ENCODE measurements at regions not wholly inside any gene's neighbourhood (a gene's known extent, or its start where the extent isn't known, plus 50 kb on each side); places are given as distances from the start of the nearest gene placed in this dataset.

DNA sequence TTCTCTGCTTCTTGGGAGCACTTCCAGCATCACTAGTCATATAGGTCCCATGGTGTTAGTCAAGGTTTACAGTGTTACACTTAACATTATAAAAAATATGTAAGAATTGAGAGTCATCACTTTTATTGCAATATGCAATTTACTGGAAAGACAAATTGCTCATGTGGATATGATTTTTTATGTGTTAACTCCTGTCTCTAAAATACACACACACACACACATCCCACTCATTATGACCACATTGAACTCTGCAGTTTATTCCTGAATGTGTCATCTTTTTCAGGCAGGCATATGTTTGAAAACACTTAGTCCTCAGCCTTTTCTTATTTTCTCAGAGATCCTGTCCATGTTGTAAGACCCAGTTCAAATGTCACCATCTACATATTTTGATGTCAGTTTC lies 148.5 kb upstream of the MRPS30 start:
- DNase-seq (ENCODE audit: low read depth) = no peak

DNA sequence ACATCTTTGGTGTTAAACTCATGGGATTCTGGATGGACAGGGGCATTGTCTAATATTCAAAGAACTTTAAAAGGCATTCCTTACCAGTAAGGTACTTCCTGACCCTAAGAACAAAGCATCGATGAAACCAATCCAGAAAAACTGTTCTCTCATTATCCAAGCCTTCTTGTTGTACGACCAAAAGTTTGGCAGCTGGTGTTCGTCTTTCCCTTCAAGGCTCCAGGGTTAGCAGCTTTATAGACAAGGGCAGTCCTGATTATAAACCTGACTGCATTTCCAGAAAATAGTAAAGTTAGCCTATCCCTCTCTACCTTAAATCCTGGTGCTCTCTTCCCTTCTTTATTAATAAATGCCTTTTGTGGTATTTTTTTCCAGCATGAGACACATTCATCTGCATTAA lies 149.4 kb upstream of the MRPS30 start:
- no peak for DNase-seq (ENCODE audit: low read depth)

DNA sequence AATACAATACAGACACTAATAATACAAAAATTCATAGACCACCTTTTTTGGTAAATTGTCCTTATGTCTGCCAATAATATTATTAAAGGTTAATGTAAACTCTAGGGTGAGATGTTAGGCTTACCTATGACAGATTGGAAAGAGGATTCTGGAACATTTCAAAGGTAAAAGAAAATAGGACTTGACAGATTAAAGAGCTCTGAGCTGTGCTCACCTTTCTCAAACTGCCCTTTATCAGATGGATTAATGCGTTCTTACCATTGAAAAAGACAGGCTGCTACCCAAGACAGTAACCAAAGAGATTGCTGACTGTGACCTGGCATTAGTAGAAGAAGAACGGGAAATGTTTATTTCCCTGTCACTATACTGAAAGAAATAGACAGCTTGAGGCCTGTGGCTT lies 156.1 kb upstream of the MRPS30 start:
- DNase-seq (ENCODE audit: low read depth) = no peak

DNA sequence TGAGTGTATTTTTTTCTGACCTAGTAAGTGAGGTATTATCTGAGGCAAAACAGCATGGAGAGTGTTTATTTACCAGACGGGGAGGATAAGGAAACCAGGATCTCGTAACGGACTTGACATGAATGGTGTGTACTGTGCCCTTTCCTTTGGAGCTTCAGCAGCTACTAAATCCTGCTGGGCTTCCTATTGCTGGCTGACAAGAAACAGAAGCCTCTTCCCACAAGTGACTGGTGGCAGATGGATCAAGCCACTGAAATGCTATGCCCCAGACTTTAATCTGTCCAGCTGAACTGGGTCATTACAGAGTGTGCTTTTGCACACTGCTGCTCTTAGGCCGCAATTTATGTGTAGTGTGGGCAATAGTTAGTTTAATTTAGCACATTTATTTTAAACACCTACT lies 162.7 kb upstream of the MRPS30 start:
- no peak for DNase-seq (ENCODE audit: low read depth)

DNA sequence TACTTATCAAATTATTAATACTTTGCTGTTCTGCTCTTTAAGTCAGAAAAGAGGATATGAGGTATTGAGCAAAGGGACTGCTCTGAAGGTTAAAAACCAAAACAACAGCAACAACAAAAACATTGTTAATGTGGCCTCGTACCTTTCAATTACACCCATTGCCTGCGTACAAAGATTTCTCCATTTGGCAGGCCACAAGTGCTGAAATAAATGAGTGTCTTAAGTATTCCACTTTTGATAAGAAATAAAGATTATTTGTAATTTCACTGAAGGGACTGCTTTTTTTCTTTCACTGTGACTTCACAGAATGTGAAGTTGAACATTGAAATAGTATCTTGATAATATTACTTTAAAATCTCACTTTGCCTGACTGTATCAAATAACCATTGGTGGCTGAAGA lies 163.2 kb upstream of the MRPS30 start:
- DNase-seq (ENCODE audit: low read depth) = no peak

DNA sequence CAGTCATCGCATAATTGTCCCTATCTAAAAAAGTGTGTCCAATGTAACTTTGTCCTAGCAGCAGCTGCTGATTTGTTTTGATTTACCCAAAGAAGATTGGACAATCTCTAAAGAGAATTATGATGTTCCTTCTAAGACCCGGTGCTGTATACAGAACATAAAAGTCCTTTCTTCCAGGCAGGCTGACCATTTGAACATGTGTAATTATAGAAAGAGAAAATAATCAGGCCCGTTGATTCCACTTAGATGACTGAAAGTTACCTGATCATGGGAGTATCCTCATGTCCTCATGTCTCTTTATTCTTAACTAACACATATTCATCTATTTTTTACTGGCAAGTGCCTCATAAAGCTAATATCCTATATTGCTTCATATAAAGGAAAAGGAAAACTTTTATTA lies 164.1 kb upstream of the MRPS30 start:
- DNase-seq (ENCODE audit: low read depth) = no peak

DNA sequence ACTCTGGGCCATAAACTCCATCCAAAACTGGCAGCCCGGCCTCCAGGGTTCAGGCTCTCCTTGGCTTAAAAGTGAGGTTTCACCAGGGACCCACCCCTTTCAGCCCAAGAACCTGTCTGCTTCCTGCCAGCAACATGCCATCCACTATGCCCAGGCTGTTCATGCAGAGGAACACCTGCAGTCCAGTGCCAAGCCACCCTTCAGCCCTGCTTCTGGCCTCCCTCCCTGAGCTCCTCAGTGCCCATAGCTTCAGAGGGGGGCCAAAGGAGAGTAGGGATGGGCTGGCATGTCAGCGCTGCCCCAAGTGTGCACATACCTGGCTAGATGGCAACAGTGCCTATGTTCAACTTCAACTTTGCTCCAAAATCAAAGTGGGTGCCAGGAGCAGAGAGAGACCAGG lies 166.9 kb upstream of the MRPS30 start:
- no peak for DNase-seq (ENCODE audit: low read depth)

DNA sequence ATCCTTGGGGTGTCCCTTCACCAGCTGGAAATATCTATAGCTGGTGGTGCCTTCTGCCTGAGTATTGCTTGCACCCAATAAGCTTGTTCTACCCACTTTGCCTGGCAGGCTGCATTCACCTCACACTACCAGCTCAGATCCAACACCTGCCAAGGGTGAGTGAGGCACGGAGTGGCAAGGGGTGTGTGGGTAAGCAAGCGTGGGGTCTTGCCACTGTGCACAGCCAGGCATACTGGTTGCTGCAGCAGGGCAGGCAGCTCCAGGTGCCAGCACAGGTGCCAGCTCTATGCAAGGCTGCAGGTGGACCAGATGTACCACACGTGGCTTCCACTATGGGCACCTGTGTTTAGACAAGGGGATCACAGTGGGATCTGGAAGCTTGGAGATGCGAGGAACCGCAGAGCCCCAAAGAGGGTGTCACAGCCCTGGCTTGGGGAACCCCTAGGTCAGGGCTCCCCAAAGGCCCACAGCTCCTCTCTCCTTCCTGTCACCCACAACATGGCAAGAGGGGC lies 167.7 kb upstream of the MRPS30 start:
- DNase-seq (ENCODE audit: low read depth) = no peak

DNA sequence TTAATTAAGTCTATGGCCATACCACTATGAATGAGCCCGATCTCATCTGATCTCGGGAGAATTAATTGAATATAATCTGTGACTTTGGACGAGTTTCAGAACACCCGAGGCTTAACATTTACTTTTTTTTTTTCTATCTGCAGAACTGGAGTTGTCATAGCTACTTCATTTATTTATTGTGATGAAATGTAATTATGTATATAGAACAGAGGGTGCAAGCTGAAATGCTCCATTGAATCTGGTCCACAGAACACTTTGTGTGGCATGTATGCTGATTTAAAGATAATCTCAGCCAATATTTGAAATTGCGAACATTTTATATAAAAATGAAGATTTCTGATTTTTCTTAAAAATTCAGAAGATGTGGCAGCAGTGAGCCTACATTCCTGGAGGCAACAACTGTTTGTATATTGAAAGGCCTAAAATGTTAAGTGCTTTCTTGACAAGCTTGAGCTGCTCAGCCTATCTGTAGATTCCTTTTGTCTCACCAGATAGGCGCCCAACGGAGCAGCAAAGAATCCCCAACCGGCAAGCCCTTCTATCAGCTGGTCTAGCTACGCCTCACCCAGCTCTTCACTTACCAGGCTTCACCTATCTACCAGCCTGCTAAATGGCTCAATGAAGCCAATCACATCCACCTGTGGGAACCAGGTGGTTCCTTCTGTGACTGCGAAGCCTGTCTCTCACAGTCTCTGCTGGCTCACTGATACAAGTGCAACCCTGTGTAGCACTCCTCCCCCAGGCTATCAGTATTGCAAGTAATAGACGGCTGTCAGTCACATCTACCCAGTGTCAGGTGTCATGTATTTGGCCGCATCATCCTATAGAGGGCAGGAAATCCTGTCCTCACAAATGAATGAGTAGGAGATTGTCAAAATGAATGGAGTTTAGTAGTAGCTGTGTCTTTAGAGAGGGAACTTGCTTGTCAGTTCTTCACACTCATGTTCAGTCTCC lies 170.6 kb upstream of the MRPS30 start:
- no peak for DNase-seq (ENCODE audit: low read depth)

DNA sequence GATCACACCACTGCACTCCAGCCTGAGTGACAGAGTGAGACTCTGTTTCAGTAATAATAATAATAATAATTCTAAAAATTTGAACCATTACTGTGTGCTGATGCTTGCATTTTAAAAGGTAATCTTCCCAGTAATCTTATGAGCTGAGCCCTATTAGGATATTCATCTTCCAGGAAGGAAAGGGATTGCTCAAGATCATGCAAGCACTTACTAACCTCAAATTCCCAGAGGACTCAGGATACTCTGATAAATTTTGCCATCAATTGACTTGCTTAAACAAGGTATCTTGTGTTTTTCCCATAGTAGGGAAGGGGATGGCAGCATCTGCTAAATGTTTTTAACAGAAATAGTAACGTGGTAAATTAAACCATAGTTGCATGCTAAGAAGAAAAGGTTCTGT lies 176.4 kb upstream of the MRPS30 start:
- no peak for DNase-seq (ENCODE audit: low read depth)

DNA sequence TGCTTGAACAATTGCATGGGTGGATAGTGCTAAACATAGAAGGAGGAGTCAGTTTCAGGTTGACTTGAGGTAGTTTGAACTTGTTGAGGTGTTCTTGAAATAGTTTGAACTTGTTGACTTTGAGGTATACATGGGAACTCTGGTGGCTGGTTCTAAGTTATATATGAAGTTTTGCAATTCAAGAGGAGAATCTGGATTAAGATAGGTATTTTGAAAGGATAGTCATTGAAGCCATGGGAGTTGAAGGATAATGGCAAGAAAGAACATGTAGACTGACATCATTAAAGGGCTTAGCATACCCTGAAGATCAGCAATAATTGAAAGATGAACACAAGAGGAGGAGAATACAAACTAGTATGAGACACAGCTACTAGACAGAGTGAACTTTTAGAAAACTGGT lies 181.9 kb upstream of the MRPS30 start:
- no peak for DNase-seq (ENCODE audit: low read depth)

DNA sequence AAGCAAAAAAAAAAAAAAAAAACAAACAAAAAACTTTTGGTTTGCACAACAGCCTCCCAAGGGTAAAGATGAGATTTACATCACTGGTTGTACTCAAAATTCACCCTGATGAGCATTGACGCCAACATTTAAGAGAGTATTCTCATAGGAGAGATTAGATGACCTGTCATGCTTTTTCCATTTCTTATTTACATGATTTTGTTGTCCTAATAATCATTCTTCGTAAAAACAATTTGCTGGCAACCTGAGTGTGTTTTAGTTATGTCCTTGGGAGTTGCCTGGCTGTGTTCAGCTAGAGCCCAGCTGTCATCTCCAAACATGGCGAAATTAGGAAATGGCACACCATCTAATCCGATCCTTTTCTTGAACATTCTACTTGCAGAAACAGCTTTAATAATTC lies 186.4 kb upstream of the MRPS30 start:
- DNase-seq (ENCODE audit: low read depth) = no peak

DNA sequence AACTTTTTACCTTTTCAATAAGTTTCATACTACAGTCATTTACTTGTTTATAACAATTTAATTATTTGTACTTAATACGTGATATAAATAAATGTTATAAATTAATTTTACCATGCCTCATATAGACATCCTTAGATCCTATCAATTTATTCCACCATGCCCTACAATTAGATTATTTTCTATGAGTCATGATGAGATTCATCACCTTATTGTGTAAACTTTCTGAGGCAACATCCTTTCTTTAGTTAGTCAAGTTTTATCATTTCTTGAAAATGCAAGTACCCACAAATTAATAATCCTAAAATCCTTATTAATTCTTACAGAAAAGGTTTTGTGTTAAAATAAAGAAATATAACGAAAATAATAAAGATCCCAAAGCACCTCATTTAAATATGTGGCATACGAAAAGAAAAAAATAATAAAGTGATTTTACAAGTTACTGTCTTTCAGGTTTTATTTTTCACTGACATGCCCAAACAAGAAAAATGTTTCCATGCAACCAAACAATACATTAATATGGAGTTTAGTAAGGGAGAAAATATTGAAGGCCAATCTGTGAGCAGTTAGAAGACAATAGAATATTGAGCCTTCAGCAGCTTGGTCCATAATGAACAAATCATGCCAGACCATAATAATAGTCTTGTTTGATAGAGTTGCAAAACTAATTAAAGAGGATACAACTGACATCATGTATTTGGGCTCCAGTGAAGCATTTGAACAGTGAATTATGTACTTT lies 188.7 kb upstream of the MRPS30 start:
- no peak for DNase-seq (ENCODE audit: low read depth)

DNA sequence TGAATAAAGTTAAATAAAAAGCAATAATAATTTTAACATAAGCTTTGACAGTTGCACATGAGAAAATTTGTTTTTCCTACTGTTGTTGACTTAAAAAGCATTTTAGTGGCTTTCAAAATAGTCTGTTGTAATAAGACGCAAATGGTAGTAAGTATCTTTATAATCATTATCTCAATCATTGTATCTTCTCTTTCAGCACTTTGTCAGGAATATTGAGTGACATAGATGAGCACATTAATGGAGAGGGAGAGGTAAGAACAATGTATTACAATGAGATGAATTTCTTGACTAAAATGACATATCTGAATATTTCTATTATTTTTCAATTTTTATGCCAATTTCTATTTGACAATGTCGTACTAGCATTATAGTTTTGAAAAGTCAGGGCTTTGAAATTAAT lies 193.9 kb upstream of the MRPS30 start:
- DNase-seq (ENCODE audit: low read depth) = no peak

DNA sequence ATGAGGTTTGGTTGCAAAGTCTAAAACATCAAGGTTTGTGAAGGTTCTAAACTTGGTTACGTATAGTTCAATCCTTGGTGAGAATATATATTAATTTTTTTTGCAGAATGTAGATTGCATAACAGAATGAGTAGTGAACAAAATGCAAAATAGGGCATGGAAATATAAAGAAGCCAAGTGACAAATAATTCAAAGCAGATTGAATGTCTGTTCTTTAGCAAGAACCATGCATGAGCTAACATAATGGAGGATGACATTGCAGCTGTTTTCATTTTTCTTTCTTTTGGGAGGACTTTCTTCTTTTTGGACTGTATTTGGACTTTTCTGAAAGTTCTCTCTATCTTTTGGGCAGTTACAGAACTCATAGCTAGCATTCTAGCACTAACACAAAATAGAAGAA lies 194.8 kb upstream of the MRPS30 start:
- DNase-seq (ENCODE audit: low read depth) = no peak

DNA sequence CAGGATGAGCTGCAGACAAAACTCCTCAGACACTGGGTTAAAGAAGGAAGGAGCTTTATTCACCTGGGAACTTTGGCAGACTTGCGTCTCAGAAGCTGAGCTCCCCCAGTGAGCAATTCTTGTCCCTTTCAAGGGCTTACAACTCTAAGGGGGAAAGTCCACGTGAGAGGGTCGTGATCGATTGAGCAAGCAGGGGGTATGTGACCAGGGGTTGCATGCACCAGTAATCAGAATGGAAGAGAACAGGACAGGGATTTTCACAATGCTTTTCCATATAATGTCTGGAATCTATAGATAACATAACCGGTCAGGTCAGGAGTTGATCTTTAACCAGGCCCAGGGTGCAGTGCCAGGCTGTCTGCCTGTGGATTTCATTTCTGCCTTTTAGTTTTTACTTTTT lies 202.8 kb upstream of the MRPS30 start:
- no peak for DNase-seq (ENCODE audit: low read depth)

DNA sequence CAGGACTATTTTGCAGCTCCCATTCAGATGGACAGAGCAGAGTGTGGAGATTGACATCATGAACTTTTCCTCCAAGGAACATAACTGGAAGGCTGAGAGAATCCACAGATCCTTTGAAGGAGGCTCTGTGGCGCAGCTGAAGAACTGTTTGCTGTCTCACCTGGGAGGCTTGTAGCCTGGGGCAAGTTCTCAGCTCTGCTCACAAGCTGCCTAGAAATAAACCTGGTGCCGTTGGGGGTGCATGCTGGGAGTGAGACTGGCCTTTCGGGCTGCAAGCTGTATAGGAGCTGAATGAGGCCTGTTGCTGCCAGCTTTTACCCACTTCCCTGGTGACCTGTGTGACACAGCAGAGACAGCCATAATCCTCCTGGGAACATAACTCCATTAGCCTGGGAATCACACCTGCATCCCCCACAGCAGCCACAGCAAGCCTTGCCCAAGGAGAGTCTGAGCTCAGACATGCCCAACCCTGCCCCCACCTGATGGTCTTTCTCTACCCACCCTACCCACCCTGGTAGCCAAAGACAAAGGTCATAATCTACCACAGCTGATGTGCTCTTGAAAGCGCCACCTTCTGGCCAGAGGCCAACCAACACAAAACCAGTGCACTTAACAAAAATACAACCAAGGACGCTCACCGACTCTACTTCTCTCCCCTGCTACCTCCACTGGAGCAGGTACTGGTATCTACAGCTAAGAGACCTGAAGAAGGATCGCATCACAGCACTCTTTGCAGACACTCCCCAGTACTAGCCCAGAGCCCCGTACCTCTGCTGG lies 205.1 kb upstream of the MRPS30 start:
- DNase-seq (ENCODE audit: low read depth) = no peak

DNA sequence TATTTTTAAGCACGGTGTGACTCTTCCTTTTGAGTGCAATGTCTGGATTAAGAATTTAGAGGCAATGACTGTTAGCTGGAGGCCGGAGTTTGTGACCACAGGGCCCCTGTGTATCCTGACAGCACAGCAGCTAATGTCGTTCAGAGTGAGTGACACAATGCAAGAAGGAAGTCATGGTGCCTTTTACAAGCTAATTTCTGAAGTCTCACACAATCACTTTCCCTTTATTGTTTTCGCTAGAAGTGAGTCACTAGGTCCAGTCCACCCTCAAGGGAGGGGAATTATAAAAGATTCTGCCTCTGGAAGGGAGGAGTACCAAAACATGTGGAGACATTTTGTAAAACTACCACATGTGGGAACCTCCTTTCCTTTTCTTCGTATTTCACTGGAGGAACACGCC lies 185.5 kb upstream of the FGF10 start:
- DNase-seq (ENCODE audit: low read depth) = no peak

DNA sequence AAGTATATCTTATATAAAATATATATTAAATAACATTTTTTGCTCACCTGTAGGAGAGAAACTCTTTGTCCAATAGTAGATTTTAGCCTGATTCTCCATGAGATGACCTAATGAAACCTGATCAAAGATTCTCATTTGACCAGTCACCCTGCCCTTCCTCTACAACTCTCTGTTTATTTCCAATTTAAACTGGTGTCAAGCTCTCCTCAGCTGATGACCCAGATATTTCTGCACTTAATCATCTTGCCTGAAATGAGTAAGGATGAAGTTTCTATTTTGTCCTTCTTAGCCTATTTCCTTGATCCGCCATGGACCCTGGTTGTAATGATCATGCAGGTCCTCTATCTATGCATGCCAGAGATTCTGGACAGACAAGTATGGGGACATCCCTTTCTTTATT lies 179.3 kb upstream of the FGF10 start:
- DNase-seq (ENCODE audit: low read depth) = no peak

DNA sequence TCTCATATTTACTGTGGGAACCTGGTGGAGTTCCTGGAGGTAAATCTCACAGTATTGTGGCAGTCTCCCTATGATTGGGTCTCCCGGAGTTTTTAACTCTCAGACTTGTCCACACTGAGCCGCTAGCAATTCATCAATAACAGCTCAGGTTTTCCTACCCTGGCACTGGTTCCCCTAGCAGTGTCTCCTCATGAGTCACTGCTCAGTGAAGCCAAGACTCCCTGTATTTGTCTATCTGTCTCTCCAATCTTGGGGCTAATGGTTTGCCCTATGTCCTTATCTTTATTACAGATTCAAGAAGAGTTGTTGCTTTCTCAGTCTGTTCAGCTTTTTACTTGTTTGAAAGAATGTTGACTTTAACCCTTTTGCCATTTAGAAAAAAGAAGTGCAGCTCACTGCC lies 176.7 kb upstream of the FGF10 start:
- DNase-seq (ENCODE audit: low read depth) = no peak

DNA sequence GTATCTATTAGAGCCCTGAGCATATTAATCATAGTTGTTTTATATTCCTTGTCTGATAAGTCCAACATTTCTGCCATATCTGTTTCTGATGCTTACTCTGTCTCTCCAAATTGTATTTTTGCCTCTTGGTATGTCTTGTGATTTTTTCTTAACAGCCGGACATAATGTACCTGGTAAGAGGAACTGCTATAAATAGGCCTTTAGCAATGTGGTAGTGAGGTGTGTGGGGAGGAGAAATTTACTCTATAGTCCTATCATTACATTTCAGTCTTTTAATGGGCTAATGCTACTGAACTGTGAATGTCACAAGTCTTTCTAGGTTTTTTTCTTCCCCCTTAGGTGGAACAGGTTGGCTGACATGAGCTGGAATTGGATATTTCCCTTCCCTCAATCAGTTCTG lies 176.1 kb upstream of the FGF10 start:
- DNase-seq (ENCODE audit: low read depth) = no peak

DNA sequence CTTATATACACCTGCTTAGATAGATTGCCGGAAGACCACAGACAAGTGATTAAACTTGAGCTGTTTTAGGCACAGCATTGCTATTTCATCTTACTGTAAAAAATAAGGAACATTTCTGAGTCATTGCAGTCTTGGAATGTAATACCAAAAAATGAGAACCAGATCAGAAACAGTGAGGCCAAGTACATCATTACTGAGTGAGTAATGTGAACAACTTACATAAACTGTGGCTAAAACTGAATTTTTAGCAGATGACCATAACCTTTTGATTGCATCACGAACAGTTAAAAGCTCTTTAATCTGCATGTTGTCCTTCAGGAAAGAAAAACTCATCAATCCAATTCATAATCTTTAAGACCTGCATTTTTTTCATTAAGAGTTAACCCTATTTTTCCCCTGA lies 157.1 kb upstream of the FGF10 start:
- peak; percentile 65 for DNase-seq (ENCODE audit: low read depth)

DNA sequence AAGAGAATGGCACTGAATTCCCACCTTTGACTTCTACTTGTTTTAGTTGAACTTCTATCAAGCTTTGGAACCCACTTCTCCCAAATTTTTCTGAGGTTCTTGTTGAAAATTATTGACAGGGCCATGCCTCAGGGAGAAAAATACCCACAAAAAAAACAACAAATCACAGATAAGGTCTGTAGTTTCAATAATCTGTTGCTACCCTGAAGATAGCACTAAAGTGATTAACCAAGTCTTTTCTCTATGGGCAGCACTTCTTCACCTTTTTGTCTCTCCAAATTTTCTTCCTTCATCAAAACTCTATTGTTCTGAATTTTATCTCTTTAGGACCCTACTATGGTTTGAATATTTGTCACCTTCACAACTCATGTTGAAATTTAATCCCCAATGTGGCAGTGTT lies 154.3 kb upstream of the FGF10 start:
- no peak for DNase-seq (ENCODE audit: low read depth)
